Endodermal cell (in vitro differentiated cells): ENCODE measurements at regions not wholly inside any gene's neighbourhood (a gene's known extent, or its start where the extent isn't known, plus 50 kb on each side); places are given as distances from the start of the nearest gene placed in this dataset.

Experiments
- DNase-seq: peaks from one replicate; pipeline ENCODE4 v3.0.0-alpha.2; 2017
- H3K27ac ChIP-seq: 2 replicates; pipeline ENCODE4 v1.5.1; 2013; ENCODE audit warnings: mild to moderate bottlenecking, low read depth, low read length, moderate library complexity
- H3K27me3 ChIP-seq: 2 replicates; pipeline ENCODE4 v1.6.1; 2013; ENCODE audit warnings: mild to moderate bottlenecking, low read length, moderate library complexity; ENCODE audit not compliant: insufficient read depth, control insufficient read depth, poor library complexity, severe bottlenecking
- H3K36me3 ChIP-seq: 2 replicates; pipeline ENCODE4 v1.7.0; 2013; ENCODE audit warnings: mild to moderate bottlenecking, low read length, moderate library complexity; ENCODE audit not compliant: control insufficient read depth, insufficient read depth
- H3K4me1 ChIP-seq: one replicate; pipeline ENCODE4 v1.7.0; 2013; ENCODE audit warnings: low read length; ENCODE audit not compliant: control insufficient read depth, insufficient read depth
- H3K4me3 ChIP-seq: 2 replicates; pipeline ENCODE4 v1.5.1; 2013; ENCODE audit warnings: mild to moderate bottlenecking, low read length, moderate library complexity
- H3K9ac ChIP-seq: 2 replicates; pipeline ENCODE4 v1.6.1; 2013; ENCODE audit warnings: mild to moderate bottlenecking, low read length, moderate library complexity; ENCODE audit not compliant: poor library complexity, severe bottlenecking; ENCODE audit errors: extremely low read depth
- H3K9me3 ChIP-seq: 2 replicates; pipeline ENCODE4 v1.6.1; 2013; ENCODE audit warnings: mild to moderate bottlenecking, low read length, moderate library complexity; ENCODE audit not compliant: control insufficient read depth
- H3K27ac Mint-ChIP-seq: 2 replicates; pipeline ENCODE4 v1.8.0; 2020; ENCODE audit warnings: mixed read lengths
- H3K27me3 Mint-ChIP-seq: 2 replicates; pipeline ENCODE4 v1.8.0; 2021; ENCODE audit warnings: mild to moderate bottlenecking, mixed read lengths; ENCODE audit not compliant: insufficient read depth
- H3K36me3 Mint-ChIP-seq: 2 replicates; pipeline ENCODE4 v1.8.0; 2020; ENCODE audit warnings: low read depth, mixed read lengths
- H3K4me1 Mint-ChIP-seq: 2 replicates; pipeline ENCODE4 v1.8.0; 2020; ENCODE audit warnings: mixed read lengths
- H3K4me3 Mint-ChIP-seq: 2 replicates; pipeline ENCODE4 v1.8.0; 2020; ENCODE audit warnings: mild to moderate bottlenecking, moderate library complexity, mixed read lengths
- H3K9me3 Mint-ChIP-seq: 2 replicates; pipeline ENCODE4 v1.8.0; 2020; ENCODE audit warnings: mild to moderate bottlenecking, mixed read lengths
- CTCF ChIP-seq: fragments of 200-600 bp; sonication (generic); conservative IDR thresholded peaks from 2 replicates; pipeline ENCODE4 v1.5.0; 2021; ENCODE audit warnings: antibody characterized with exemption, mild to moderate bottlenecking
- WGBS, 2 experiments: methylation state at CpG; one replicate each; pipeline versions ENCODE4 v1.1.5 to v1.1.7; 2013; ENCODE audit warnings: missing lambda C conversion rate in 2 of 2, mixed read lengths in 1 of 2; ENCODE audit not compliant: insufficient coverage in 1 of 2, insufficient read length in 1 of 2; 5-methylcytosine and 5-hydroxymethylcytosine counted together

- Mint-ChIP-seq H3K4me1 (no peaks in the 10 kb centered on the region), H3K9me3 (no peaks in the 10 kb centered on the region), H3K4me3 (no peak overlapping the region), H3K27ac (no peak overlapping the region), H3K27me3 (no peaks in the 10 kb centered on the region), H3K36me3 (peaks cover 1% of the 10 kb centered on the region)
- no peaks in the 10 kb centered on the region for H3K4me1 ChIP-seq
- H3K9me3 ChIP-seq, result no peaks in the 10 kb centered on the region
- WGBS, 2 experiments, result 90% methylated on average over 3 of the region's 3 CpGs; no CpG with 5 or more reads in 1 of the 2 experiments
- H3K36me3 ChIP-seq, result no peaks in the 10 kb centered on the region
- TF ChIP-seq CTCF, result no peak
- H3K9ac ChIP-seq, result no peak overlapping the region
- no peaks in the 10 kb centered on the region for H3K27me3 ChIP-seq
- DNase-seq, result no peak
- H3K27ac ChIP-seq, result no peak overlapping the region
- H3K4me3 ChIP-seq, result no peak overlapping the region
These were observed 229.1 kb upstream of the MKLN1 start for GRCh38 chr7:131098527-131098926.

- H3K9ac ChIP-seq, result no peak overlapping the region
- Mint-ChIP-seq H3K27ac (no peak overlapping the region), H3K4me3 (no peak overlapping the region), H3K36me3 (peaks cover 1% of the 10 kb centered on the region), H3K27me3 (peaks cover 13% of the 10 kb centered on the region), H3K9me3 (no peaks in the 10 kb centered on the region), H3K4me1 (peaks cover 3% of the 10 kb centered on the region)
- no peak overlapping the region for H3K27ac ChIP-seq
- H3K27me3 ChIP-seq, result peaks cover 12% of the 10 kb centered on the region
- H3K36me3 ChIP-seq, result no peaks in the 10 kb centered on the region
- no peak overlapping the region for H3K4me3 ChIP-seq
- no peak for TF ChIP-seq CTCF
- no peak for DNase-seq
- no peaks in the 10 kb centered on the region for H3K9me3 ChIP-seq
- H3K4me1 ChIP-seq, result no peaks in the 10 kb centered on the region
- 93 to 95% methylated on average over 5 to 10 of the region's 10 CpGs for WGBS, 2 experiments
These were observed 227.2 kb upstream of the MKLN1 start for GRCh38 chr7:131100357-131101054.

- 90 to 91% methylated on average over 2 to 4 of the region's 4 CpGs for WGBS, 2 experiments
- H3K9me3 Mint-ChIP-seq, result no peaks in the 10 kb centered on the region
- Histone ChIP-seq H3K4me1 (no peaks in the 10 kb centered on the region), H3K4me3 (no peak overlapping the region), H3K27me3 (peaks cover 29% of the 10 kb centered on the region), H3K9me3 (no peaks in the 10 kb centered on the region), H3K9ac (no peak overlapping the region), H3K36me3 (no peaks in the 10 kb centered on the region), H3K27ac (no peak overlapping the region)
- no peak for DNase-seq
- H3K27ac Mint-ChIP-seq, result no peak overlapping the region
- H3K36me3 Mint-ChIP-seq, result peaks cover 1% of the 10 kb centered on the region
- H3K4me3 Mint-ChIP-seq, result no peak overlapping the region
- H3K27me3 Mint-ChIP-seq, result peaks cover 29% of the 10 kb centered on the region
- H3K4me1 Mint-ChIP-seq, result peaks cover 11% of the 10 kb centered on the region
- TF ChIP-seq CTCF, result no peak
These were observed 223.7 kb upstream of the MKLN1 start for GRCh38 chr7:131103997-131104396.
